GM12874 (cell line): ENCODE measurements at regions not wholly inside any gene's neighbourhood (a gene's known extent, or its start where the extent isn't known, plus 50 kb on each side); places are given as distances from the start of the nearest gene placed in this dataset.

Experiments used
- CTCF ChIP-seq: IDR thresholded peaks from 2 replicates; pipeline ENCODE4 v1.5.1; 2011; ENCODE audit warnings: low read depth, mild to moderate bottlenecking, control low read depth, low read length, moderate library complexity; ENCODE audit not compliant: insufficient read depth

GRCh38 chr14:66197276-66197675 is 288.9 kb upstream of the CCDC196 start:
- TF ChIP-seq CTCF, result no peak

- TF ChIP-seq CTCF, result no peak
These were observed 279.6 kb upstream of the CCDC196 start for GRCh38 chr14:66206554-66206953.

GRCh38 chr14:66216763-66217162 is 269.4 kb upstream of the CCDC196 start:
- no peak for TF ChIP-seq CTCF

- TF ChIP-seq CTCF, result no peak
These were observed 266.3 kb upstream of the CCDC196 start for GRCh38 chr14:66219886-66220285.

- TF ChIP-seq CTCF, result no peak
These were observed 261.5 kb upstream of the CCDC196 start for GRCh38 chr14:66224492-66225178.

GRCh38 chr14:66225337-66225736 is 260.8 kb upstream of the CCDC196 start:
- TF ChIP-seq CTCF, result no peak

GRCh38 chr14:66228267-66228970 is 257.8 kb upstream of the CCDC196 start:
- TF ChIP-seq CTCF, result no peak
